ENCODE measurements at regions not wholly inside any gene's neighbourhood (a gene's known extent, or its start where the extent isn't known, plus 50 kb on each side); places are given as distances from the start of the nearest gene placed in this dataset.

- H3K9me2 ChIP-seq (replicated peaks; ENCODE audit: low read depth, low read length) = no peaks in the 10 kb centered on the region
- H3K79me2 ChIP-seq (ENCODE audit: insufficient read depth, low read length) = no peaks in the 10 kb centered on the region
- H3K4me3 ChIP-seq (ENCODE audit: low read length, poor library complexity, severe bottlenecking) = no peak overlapping the region
- no peaks in the 10 kb centered on the region for H3K27me3 ChIP-seq (ENCODE audit: insufficient read depth, low read length, poor library complexity, severe bottlenecking)
- H3K4me2 ChIP-seq (ENCODE audit: low read depth, low read length, poor library complexity, severe bottlenecking) = no peak overlapping the region
- H3K9me3 ChIP-seq (ENCODE audit: insufficient read depth, low read depth, low read length) = no peaks in the 10 kb centered on the region
- H3K4me1 ChIP-seq (ENCODE audit: insufficient read depth, low read length, poor library complexity, severe bottlenecking) = no peaks in the 10 kb centered on the region
- no peak overlapping the region for H2AFZ ChIP-seq (ENCODE audit: low read length)
- no peak overlapping the region for H3K9ac ChIP-seq (ENCODE audit: low read depth, low read length, poor library complexity, severe bottlenecking)
- TF ChIP-seq CTCF (conservative IDR thresholded peaks at IDR 0.05; ENCODE audit: low read length) = no peak
- TF ChIP-seq EZH2phosphoT487 (IDR thresholded peaks at IDR 0.05; ENCODE audit: borderline replicate concordance) = no peak
- H3F3A ChIP-seq (ENCODE audit: low read depth) = no peaks in the 10 kb centered on the region
- no peaks in the 10 kb centered on the region for H3K36me3 ChIP-seq (ENCODE audit: insufficient read depth, low read length)
- H4K20me1 ChIP-seq (ENCODE audit: insufficient read depth, low read length, poor library complexity, severe bottlenecking) = no peaks in the 10 kb centered on the region
Observed at GRCh38 chr4:74603186-74603585, 158.2 kb downstream of the AREG start.

GRCh38 chr4:74608151-74608949, 163.4 kb downstream of the AREG start:
- no peak overlapping the region for H3K9ac ChIP-seq (ENCODE audit: low read depth, low read length, poor library complexity, severe bottlenecking)
- no peaks in the 10 kb centered on the region for H4K20me1 ChIP-seq (ENCODE audit: insufficient read depth, low read length, poor library complexity, severe bottlenecking)
- H3K27me3 ChIP-seq (ENCODE audit: insufficient read depth, low read length, poor library complexity, severe bottlenecking) = no peaks in the 10 kb centered on the region
- H3K9me3 ChIP-seq (ENCODE audit: insufficient read depth, low read depth, low read length) = no peaks in the 10 kb centered on the region
- no peaks in the 10 kb centered on the region for H3K4me1 ChIP-seq (ENCODE audit: insufficient read depth, low read length, poor library complexity, severe bottlenecking)
- H3K79me2 ChIP-seq (ENCODE audit: insufficient read depth, low read length) = no peaks in the 10 kb centered on the region
- no peak overlapping the region for H2AFZ ChIP-seq (ENCODE audit: low read length)
- H3K36me3 ChIP-seq (ENCODE audit: insufficient read depth, low read length) = no peaks in the 10 kb centered on the region
- no peaks in the 10 kb centered on the region for H3F3A ChIP-seq (ENCODE audit: low read depth)
- no peak overlapping the region for H3K4me2 ChIP-seq (ENCODE audit: low read depth, low read length, poor library complexity, severe bottlenecking)
- H3K9me2 ChIP-seq (replicated peaks; ENCODE audit: low read depth, low read length) = no peaks in the 10 kb centered on the region
- TF ChIP-seq CTCF (conservative IDR thresholded peaks at IDR 0.05; ENCODE audit: low read length) = no peak
- TF ChIP-seq EZH2phosphoT487 (IDR thresholded peaks at IDR 0.05; ENCODE audit: borderline replicate concordance) = no peak
- H3K4me3 ChIP-seq (ENCODE audit: low read length, poor library complexity, severe bottlenecking) = no peak overlapping the region

- Histone ChIP-seq H3K27me3 (ENCODE audit: insufficient read depth, low read length, poor library complexity, severe bottlenecking) (no peaks in the 10 kb centered on the region), H3K9ac (ENCODE audit: low read depth, low read length, poor library complexity, severe bottlenecking) (no peak overlapping the region), H4K20me1 (ENCODE audit: insufficient read depth, low read length, poor library complexity, severe bottlenecking) (no peaks in the 10 kb centered on the region), H3K9me3 (ENCODE audit: insufficient read depth, low read depth, low read length) (no peaks in the 10 kb centered on the region), H3F3A (ENCODE audit: low read depth) (no peaks in the 10 kb centered on the region), H3K4me1 (ENCODE audit: insufficient read depth, low read length, poor library complexity, severe bottlenecking) (no peaks in the 10 kb centered on the region), H2AFZ (ENCODE audit: low read length) (no peak overlapping the region), H3K79me2 (ENCODE audit: insufficient read depth, low read length) (no peaks in the 10 kb centered on the region), H3K36me3 (ENCODE audit: insufficient read depth, low read length) (no peaks in the 10 kb centered on the region), H3K4me3 (ENCODE audit: low read length, poor library complexity, severe bottlenecking) (no peak overlapping the region), H3K4me2 (ENCODE audit: low read depth, low read length, poor library complexity, severe bottlenecking) (no peak overlapping the region), H3K9me2 (replicated peaks; ENCODE audit: low read depth, low read length) (no peaks in the 10 kb centered on the region)
- TF ChIP-seq CTCF (conservative IDR thresholded peaks at IDR 0.05; ENCODE audit: low read length) (no peak), EZH2phosphoT487 (IDR thresholded peaks at IDR 0.05; ENCODE audit: borderline replicate concordance) (no peak)
Observed at GRCh38 chr4:74610491-74610890, 165.6 kb downstream of the AREG start.

Data from Loucy (cell line).